ENCODE measurements at regions not wholly inside any gene's neighbourhood (a gene's known extent, or its start where the extent isn't known, plus 50 kb on each side); places are given as distances from the start of the nearest gene placed in this dataset.

GRCh38 chr15:72872066-72872845, 88.7 kb upstream of the ADPGK start:
- TF ChIP-seq CTCF (IDR thresholded peaks at IDR 0.05; ENCODE audit: borderline replicate concordance, extremely low read depth, low read length, poor library complexity, severe bottlenecking) = no peak
- TF ChIP-seq EZH2 (IDR thresholded peaks at IDR 0.05; ENCODE audit: borderline replicate concordance, low read depth, low read length, severe bottlenecking) = no peak
